IMR-90 (cell line): ENCODE measurements at regions not wholly inside any gene's neighbourhood (a gene's known extent, or its start where the extent isn't known, plus 50 kb on each side); places are given as distances from the start of the nearest gene placed in this dataset.

Experiments used
- BHLHE40 ChIP-seq: fragments of 150-350 bp; IDR thresholded peaks from 2 replicates; pipeline ENCODE4 v1.6.1; 2016; ENCODE audit warnings: mild to moderate bottlenecking, low read depth, low read length
- CEBPB ChIP-seq: IDR thresholded peaks from 2 replicates; pipeline ENCODE4 v1.6.1; 2012; ENCODE audit warnings: low read depth, low read length, improper control_type of control experiment
- FOS ChIP-seq: fragments of 150-350 bp; IDR thresholded peaks from 2 replicates; pipeline ENCODE4 v1.6.1; 2016; ENCODE audit warnings: low read depth, low read length
- MAFK ChIP-seq: IDR thresholded peaks from 2 replicates; pipeline ENCODE4 v1.6.1; 2012; ENCODE audit warnings: low read depth, low read length, improper control_type of control experiment
- MAZ ChIP-seq: IDR thresholded peaks from 2 replicates; pipeline ENCODE4 v1.6.1; 2012; ENCODE audit warnings: low read depth, mild to moderate bottlenecking, low read length, improper control_type of control experiment, moderate library complexity, borderline replicate concordance
- MXI1 ChIP-seq: IDR thresholded peaks from 2 replicates; pipeline ENCODE4 v1.6.1; 2012; ENCODE audit warnings: low read depth, mild to moderate bottlenecking, low read length, moderate library complexity, borderline replicate concordance
- POLR2A ChIP-seq: IDR thresholded peaks from 2 replicates; pipeline ENCODE4 v1.6.1; 2012; ENCODE audit warnings: mild to moderate bottlenecking, low read depth, low read length
- RAD21 ChIP-seq: IDR thresholded peaks from 2 replicates; pipeline ENCODE4 v1.6.1; 2012; ENCODE audit warnings: low read length, improper control_type of control experiment
- RCOR1 ChIP-seq: IDR thresholded peaks from 2 replicates; pipeline ENCODE4 v1.6.1; 2012; ENCODE audit warnings: mild to moderate bottlenecking, low read length, improper control_type of control experiment; ENCODE audit not compliant: insufficient replicate concordance
- RFX5 ChIP-seq: IDR thresholded peaks from 2 replicates; pipeline ENCODE4 v1.8.0; 2012; ENCODE audit warnings: low read depth, mild to moderate bottlenecking, low read length, moderate library complexity
- SMC3 ChIP-seq: fragments of 150-350 bp; IDR thresholded peaks from 2 replicates; pipeline ENCODE4 v1.6.1; 2016; ENCODE audit warnings: low read depth, mild to moderate bottlenecking, antibody characterized with exemption, low read length, moderate library complexity
- TF ChIP-seq, protein P1 (sequence below): conservative IDR thresholded peaks from 2 replicates; pipeline ENCODE4 v1.5.1; 2012; ENCODE audit warnings: mild to moderate bottlenecking, low read depth, low read length, improper control_type of control experiment
- TF ChIP-seq, protein P2 (sequence below): fragments of 150-350 bp; IDR thresholded peaks from 2 replicates; pipeline ENCODE4 v1.6.1; 2016; ENCODE audit warnings: low read depth, mild to moderate bottlenecking, low read length, moderate library complexity, borderline replicate concordance
- TF ChIP-seq, protein P3 (sequence below): fragments of 150-350 bp; IDR thresholded peaks from 2 replicates; pipeline ENCODE4 v1.6.1; 2017; ENCODE audit warnings: mild to moderate bottlenecking, antibody characterized with exemption, low read length, low read depth

DNA sequence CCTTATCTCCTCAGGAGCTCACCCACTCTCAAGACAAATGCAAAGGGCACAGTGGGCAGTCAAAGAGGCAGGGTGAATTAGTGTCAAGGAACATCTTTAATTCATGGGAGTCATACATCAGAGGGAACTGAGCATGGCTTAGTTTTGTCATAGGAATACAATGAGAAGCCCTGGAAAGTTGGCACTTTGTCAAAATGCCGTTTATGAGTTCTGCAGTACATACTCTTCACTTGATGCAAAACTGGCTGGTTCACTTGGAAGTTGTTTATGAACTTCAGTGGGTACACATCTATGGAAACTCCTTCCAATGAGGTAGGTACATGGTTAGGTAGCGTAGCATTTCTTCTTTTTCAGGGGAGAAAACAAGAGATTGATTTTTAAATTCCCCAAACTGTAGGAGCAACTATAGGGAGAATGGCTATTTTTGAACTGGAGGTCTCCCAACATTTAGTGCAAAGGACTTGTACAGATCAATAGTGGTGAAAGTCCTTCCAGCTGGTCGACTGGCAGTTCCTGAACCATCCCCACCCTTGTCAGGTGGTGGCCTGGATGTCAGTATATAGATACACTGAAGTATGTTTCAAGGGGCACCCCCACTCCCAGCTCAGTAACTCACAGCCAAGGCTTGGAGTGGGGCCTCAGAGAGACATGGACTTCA is 580.5 kb downstream of the REEP3 start:
- no peak for TF ChIP-seq SMC3
- TF ChIP-seq, protein P1, sequence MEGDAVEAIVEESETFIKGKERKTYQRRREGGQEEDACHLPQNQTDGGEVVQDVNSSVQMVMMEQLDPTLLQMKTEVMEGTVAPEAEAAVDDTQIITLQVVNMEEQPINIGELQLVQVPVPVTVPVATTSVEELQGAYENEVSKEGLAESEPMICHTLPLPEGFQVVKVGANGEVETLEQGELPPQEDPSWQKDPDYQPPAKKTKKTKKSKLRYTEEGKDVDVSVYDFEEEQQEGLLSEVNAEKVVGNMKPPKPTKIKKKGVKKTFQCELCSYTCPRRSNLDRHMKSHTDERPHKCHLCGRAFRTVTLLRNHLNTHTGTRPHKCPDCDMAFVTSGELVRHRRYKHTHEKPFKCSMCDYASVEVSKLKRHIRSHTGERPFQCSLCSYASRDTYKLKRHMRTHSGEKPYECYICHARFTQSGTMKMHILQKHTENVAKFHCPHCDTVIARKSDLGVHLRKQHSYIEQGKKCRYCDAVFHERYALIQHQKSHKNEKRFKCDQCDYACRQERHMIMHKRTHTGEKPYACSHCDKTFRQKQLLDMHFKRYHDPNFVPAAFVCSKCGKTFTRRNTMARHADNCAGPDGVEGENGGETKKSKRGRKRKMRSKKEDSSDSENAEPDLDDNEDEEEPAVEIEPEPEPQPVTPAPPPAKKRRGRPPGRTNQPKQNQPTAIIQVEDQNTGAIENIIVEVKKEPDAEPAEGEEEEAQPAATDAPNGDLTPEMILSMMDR = no peak
- no peak for TF ChIP-seq BHLHE40
- TF ChIP-seq, protein P2, sequence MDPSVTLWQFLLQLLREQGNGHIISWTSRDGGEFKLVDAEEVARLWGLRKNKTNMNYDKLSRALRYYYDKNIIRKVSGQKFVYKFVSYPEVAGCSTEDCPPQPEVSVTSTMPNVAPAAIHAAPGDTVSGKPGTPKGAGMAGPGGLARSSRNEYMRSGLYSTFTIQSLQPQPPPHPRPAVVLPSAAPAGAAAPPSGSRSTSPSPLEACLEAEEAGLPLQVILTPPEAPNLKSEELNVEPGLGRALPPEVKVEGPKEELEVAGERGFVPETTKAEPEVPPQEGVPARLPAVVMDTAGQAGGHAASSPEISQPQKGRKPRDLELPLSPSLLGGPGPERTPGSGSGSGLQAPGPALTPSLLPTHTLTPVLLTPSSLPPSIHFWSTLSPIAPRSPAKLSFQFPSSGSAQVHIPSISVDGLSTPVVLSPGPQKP = no peak
- TF ChIP-seq POLR2A = no peak
- TF ChIP-seq, protein P3, sequence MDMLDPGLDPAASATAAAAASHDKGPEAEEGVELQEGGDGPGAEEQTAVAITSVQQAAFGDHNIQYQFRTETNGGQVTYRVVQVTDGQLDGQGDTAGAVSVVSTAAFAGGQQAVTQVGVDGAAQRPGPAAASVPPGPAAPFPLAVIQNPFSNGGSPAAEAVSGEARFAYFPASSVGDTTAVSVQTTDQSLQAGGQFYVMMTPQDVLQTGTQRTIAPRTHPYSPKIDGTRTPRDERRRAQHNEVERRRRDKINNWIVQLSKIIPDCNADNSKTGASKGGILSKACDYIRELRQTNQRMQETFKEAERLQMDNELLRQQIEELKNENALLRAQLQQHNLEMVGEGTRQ = no peak
- no peak for TF ChIP-seq MAZ
- no peak for TF ChIP-seq MXI1
- no peak for TF ChIP-seq RAD21
- no peak for TF ChIP-seq FOS
- TF ChIP-seq RFX5 = no peak
- no peak for TF ChIP-seq RCOR1
- no peak for TF ChIP-seq CEBPB
- no peak for TF ChIP-seq MAFK
